ENCODE measurements at regions not wholly inside any gene's neighbourhood (a gene's known extent, or its start where the extent isn't known, plus 50 kb on each side); places are given as distances from the start of the nearest gene placed in this dataset.

DNA sequence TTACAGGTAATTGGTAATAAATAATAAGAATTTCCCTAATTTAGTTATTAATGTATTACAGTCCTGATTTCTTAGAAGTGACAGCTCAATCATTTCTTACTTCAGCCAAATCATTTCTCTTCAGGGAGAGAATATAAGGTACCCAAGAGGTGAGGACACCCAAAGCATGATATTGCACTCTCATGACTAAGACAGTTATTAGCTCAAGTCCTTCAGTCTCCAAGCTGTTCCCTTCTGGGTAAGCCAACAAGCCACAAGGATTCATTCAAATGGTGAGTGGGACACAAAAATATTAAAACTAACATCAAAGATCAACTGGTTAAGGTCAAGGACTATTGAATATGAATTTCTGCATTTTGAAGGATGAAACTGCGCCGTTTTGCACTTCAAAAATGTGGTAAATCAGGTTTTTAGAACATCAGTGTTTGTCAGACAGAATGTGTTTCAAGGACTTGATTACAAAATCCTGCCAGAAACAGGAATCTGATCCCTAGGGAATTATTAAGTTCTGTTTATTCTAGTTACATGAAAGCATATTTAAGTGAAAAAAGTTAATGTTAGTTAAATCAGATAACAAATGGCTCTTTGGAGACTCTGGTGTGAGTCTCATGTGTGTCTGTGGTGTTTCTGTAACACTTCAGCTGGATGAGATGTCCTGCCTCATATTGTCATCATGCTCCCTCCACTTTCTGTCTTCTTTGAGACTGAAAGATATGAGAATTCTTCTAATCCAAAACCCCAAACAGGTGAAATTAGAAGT, 101.7 kb upstream of the COL8A1 start:
- TF ChIP-seq, protein P1, sequence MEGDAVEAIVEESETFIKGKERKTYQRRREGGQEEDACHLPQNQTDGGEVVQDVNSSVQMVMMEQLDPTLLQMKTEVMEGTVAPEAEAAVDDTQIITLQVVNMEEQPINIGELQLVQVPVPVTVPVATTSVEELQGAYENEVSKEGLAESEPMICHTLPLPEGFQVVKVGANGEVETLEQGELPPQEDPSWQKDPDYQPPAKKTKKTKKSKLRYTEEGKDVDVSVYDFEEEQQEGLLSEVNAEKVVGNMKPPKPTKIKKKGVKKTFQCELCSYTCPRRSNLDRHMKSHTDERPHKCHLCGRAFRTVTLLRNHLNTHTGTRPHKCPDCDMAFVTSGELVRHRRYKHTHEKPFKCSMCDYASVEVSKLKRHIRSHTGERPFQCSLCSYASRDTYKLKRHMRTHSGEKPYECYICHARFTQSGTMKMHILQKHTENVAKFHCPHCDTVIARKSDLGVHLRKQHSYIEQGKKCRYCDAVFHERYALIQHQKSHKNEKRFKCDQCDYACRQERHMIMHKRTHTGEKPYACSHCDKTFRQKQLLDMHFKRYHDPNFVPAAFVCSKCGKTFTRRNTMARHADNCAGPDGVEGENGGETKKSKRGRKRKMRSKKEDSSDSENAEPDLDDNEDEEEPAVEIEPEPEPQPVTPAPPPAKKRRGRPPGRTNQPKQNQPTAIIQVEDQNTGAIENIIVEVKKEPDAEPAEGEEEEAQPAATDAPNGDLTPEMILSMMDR (IDR thresholded peaks at IDR 0.05) = no peak
- no peak for TF ChIP-seq POLR2AphosphoS5 (IDR thresholded peaks at IDR 0.05; ENCODE audit: insufficient read depth in 1 of 2, low read depth in 1 of 2)
